Daoy (cell line): ENCODE measurements at regions not wholly inside any gene's neighbourhood (a gene's known extent, or its start where the extent isn't known, plus 50 kb on each side); places are given as distances from the start of the nearest gene placed in this dataset.

Source experiments
- DNase-seq: peaks from one replicate; pipeline ENCODE4 v3.0.0-alpha.2; 2015; ENCODE audit warnings: low read depth

GRCh38 chr4:183848805-183849204 is 56.3 kb upstream of the STOX2 start:
- DNase-seq: no peak

- DNase-seq: no peak
Observed at GRCh38 chr4:183852910-183853547, 52.1 kb upstream of the STOX2 start.

- no peak for DNase-seq
Observed at GRCh38 chr4:183853548-183853940, 51.6 kb upstream of the STOX2 start.
